AG04450 (cell line): ENCODE measurements at regions not wholly inside any gene's neighbourhood (a gene's known extent, or its start where the extent isn't known, plus 50 kb on each side); places are given as distances from the start of the nearest gene placed in this dataset.
"Not testable (repeated sequence)": the region's sequence is repeated elsewhere in the genome, so short reads cannot be mapped to it uniquely, and the experiment has no call there.

Experiments used
- CTCF ChIA-PET: fragments of 300-600, 350-600 bp; formaldehyde crosslinking; extraction: SDS; loops from one replicate; lab custom pipeline; 2022; ENCODE audit warnings: antibody characterized with exemption, inconsistent platforms; lab: Charles Lee
- POLR2A ChIA-PET: fragments of 350-600 bp; formaldehyde crosslinking; extraction: SDS; loops from one replicate; lab custom pipeline; 2021; ENCODE audit warnings: antibody characterized with exemption, inconsistent platforms; lab: Yijun Ruan, JAX
- DNase-seq: peaks from one replicate; pipeline ENCODE4 v3.0.0-alpha.2; 2011; ENCODE audit warnings: low read depth, low spot score
- H3K27ac ChIP-seq: one replicate; pipeline ENCODE4 v1.5.1; 2012; ENCODE audit warnings: low read depth, low read length, control low read depth
- H3K27me3 ChIP-seq: one replicate; pipeline ENCODE4 v1.6.0; 2012; ENCODE audit warnings: low read length; ENCODE audit not compliant: control insufficient read depth, insufficient read depth
- H3K4me3 ChIP-seq: 2 replicates; pipeline ENCODE4 v1.5.1; 2011; ENCODE audit warnings: mild to moderate bottlenecking, low read depth, low read length, control low read depth
- H3K9me3 ChIP-seq: 2 replicates; pipeline ENCODE4 v1.5.1; 2012; ENCODE audit warnings: low read length; ENCODE audit not compliant: control insufficient read depth, insufficient read depth
- CTCF ChIP-seq: IDR thresholded peaks from 2 replicates; pipeline ENCODE4 v1.5.1; 2011; ENCODE audit warnings: low read depth, low read length, control low read depth, inconsistent platforms

- Histone ChIP-seq H3K27me3 (peaks cover 3% of the 10 kb centered on the region), H3K9me3 (no peaks in the 10 kb centered on the region), H3K27ac (no peak overlapping the region), H3K4me3 (no peak overlapping the region)
- no peak for TF ChIP-seq CTCF
- no peak for DNase-seq
- CTCF ChIA-PET = interaction anchor here (0.6 kb wide), 1 partner anchor 122 kb away, joined by 3 read pairs; no protein-coding TSS in a partner anchor
- POLR2A ChIA-PET = no interaction called here
Measured at GRCh38 chr12:76666290-76666835, 97.6 kb upstream of the ZDHHC17 start.

- Histone ChIP-seq H3K9me3 (no peaks in the 10 kb centered on the region; the same call in 1 of the 2 replicates), H3K4me3 (no peak overlapping the region), H3K27ac (no peak overlapping the region), H3K27me3 (peaks cover 2% of the 10 kb centered on the region)
- TF ChIP-seq CTCF = no peak
- DNase-seq = no peak
- POLR2A ChIA-PET = no interaction called here
- CTCF ChIA-PET = interaction anchor here (0.6 to 1.0 kb wide), 2 partner anchors 49 to 341 kb away, joined by 3 read pairs; no protein-coding TSS in a partner anchor
Measured at GRCh38 chr12:76669981-76670380, 93.9 kb upstream of the ZDHHC17 start.

GRCh38 chr12:76670776-76671175 lies 93.1 kb upstream of the ZDHHC17 start:
- H3K9me3 ChIP-seq = no peaks in the 10 kb centered on the region; the same call in 1 of the 2 replicates
- no peak overlapping the region for H3K4me3 ChIP-seq
- peak; percentile 48 for DNase-seq
- H3K27me3 ChIP-seq = no peaks in the 10 kb centered on the region
- H3K27ac ChIP-seq = no peak overlapping the region
- ChIA-PET CTCF (interaction anchor here (1.3 kb wide), 1 partner anchor 121 kb away, joined by 3 read pairs; no protein-coding TSS in a partner anchor), POLR2A (interaction anchor here (0.6 kb wide), 1 partner anchor 11 kb away, joined by 3 read pairs; no protein-coding TSS in a partner anchor)
- no peak for TF ChIP-seq CTCF

- no peak overlapping the region for H3K4me3 ChIP-seq
- no peak for TF ChIP-seq CTCF
- no peaks in the 10 kb centered on the region; the same call in 1 of the 2 replicates for H3K9me3 ChIP-seq
- H3K27ac ChIP-seq = no peak overlapping the region
- ChIA-PET POLR2A (no interaction called here), CTCF (no interaction called here)
- H3K27me3 ChIP-seq = no peaks in the 10 kb centered on the region
- no peak for DNase-seq
Measured at GRCh38 chr12:76674669-76675315, 89.1 kb upstream of the ZDHHC17 start.

GRCh38 chr12:76676261-76676660 lies 87.7 kb upstream of the ZDHHC17 start:
- H3K9me3 ChIP-seq, DNase-seq, H3K4me3 ChIP-seq, POLR2A ChIA-PET, H3K27me3 ChIP-seq, CTCF ChIA-PET, H3K27ac ChIP-seq: not testable (repeated sequence)
